H1 (cell line): ENCODE measurements at regions not wholly inside any gene's neighbourhood (a gene's known extent, or its start where the extent isn't known, plus 50 kb on each side); places are given as distances from the start of the nearest gene placed in this dataset.

Experiments used
- EZH2 ChIP-seq: fragments of 200-600 bp; sonication (generic); IDR thresholded peaks from 2 replicates; pipeline ENCODE4 v1.7.1; 2012; ENCODE audit warnings: low read depth, mild to moderate bottlenecking, moderate library complexity, low read length, inconsistent platforms; ENCODE audit not compliant: severe bottlenecking
- POLR2A ChIP-seq, 2 experiments: IDR thresholded peaks; 1 replicate in 1 of 2; 2 replicates in 1 of 2; pipeline ENCODE4 v1.6.1; 2011; ENCODE audit warnings: low read depth in 2 of 2, low read length in 2 of 2, mild to moderate bottlenecking in 2 of 2; ENCODE audit errors: control extremely low read depth in 1 of 2
- RFX5 ChIP-seq: IDR thresholded peaks from 2 replicates; pipeline ENCODE4 v1.6.1; 2011; ENCODE audit warnings: low read depth, low read length, improper control_type of control experiment, borderline replicate concordance
- SP1 ChIP-seq: IDR thresholded peaks from 2 replicates; pipeline ENCODE4 v1.6.1; 2011; ENCODE audit warnings: low read depth, low read length
- SP2 ChIP-seq: IDR thresholded peaks from 2 replicates; pipeline ENCODE4 v1.6.1; 2012; ENCODE audit warnings: mild to moderate bottlenecking, low read length, inconsistent platforms
- TCF12 ChIP-seq: IDR thresholded peaks from 2 replicates; pipeline ENCODE4 v1.6.1; 2011; ENCODE audit warnings: low read depth, mild to moderate bottlenecking, low read length
- TF ChIP-seq, protein P1 (sequence below), 3 experiments: IDR thresholded peaks; 1 replicate in 2 of 3; 2 replicates in 1 of 3; pipeline versions ENCODE4 v1.5.1 to v1.6.1; 2011; ENCODE audit warnings: low read length in 3 of 3, mild to moderate bottlenecking in 3 of 3, inconsistent platforms in 2 of 3, low read depth in 1 of 3, moderate library complexity in 1 of 3; ENCODE audit not compliant: insufficient read depth in 1 of 3; ENCODE audit errors: control extremely low read depth in 1 of 3
- TF ChIP-seq, protein P2 (sequence below): IDR thresholded peaks from 2 replicates; pipeline ENCODE4 v1.6.1; 2012; ENCODE audit warnings: inconsistent platforms
- TF ChIP-seq, protein P3 (sequence below): IDR thresholded peaks from 2 replicates; pipeline ENCODE4 v1.6.1; 2012; ENCODE audit warnings: low read length, inconsistent platforms

DNA sequence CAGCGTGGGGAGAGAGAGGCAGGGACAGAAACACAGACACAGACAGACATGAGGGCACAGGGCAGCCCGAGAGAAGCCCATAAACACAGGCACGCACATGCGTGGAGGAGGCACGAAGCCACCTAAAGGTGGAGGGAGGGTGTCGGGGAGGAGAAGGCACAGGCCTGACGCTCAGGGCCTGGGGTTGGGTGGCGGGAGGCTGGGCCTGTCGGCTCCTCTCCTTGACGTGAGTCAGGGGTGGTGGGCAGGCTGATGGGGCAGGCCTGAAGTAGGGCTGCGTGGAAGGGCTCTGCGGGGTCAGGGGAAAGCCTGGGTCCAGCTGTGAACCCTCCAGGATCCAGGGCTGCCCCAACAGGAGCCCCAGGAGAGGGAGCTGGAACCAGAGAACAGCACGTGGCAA, 74.2 kb downstream of the EPHB3 start:
- TF ChIP-seq SP2 = no peak
- TF ChIP-seq, protein P1, sequence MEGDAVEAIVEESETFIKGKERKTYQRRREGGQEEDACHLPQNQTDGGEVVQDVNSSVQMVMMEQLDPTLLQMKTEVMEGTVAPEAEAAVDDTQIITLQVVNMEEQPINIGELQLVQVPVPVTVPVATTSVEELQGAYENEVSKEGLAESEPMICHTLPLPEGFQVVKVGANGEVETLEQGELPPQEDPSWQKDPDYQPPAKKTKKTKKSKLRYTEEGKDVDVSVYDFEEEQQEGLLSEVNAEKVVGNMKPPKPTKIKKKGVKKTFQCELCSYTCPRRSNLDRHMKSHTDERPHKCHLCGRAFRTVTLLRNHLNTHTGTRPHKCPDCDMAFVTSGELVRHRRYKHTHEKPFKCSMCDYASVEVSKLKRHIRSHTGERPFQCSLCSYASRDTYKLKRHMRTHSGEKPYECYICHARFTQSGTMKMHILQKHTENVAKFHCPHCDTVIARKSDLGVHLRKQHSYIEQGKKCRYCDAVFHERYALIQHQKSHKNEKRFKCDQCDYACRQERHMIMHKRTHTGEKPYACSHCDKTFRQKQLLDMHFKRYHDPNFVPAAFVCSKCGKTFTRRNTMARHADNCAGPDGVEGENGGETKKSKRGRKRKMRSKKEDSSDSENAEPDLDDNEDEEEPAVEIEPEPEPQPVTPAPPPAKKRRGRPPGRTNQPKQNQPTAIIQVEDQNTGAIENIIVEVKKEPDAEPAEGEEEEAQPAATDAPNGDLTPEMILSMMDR (IDR thresholded peaks at IDR 0.05; ENCODE audit: control extremely low read depth in 1 of 3, insufficient read depth in 1 of 3, low read depth in 1 of 3, low read length in 3 of 3) = no peak
- no peak for TF ChIP-seq TCF12
- TF ChIP-seq, protein P2, sequence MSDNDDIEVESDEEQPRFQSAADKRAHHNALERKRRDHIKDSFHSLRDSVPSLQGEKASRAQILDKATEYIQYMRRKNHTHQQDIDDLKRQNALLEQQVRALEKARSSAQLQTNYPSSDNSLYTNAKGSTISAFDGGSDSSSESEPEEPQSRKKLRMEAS = no peak
- TF ChIP-seq, protein P3, sequence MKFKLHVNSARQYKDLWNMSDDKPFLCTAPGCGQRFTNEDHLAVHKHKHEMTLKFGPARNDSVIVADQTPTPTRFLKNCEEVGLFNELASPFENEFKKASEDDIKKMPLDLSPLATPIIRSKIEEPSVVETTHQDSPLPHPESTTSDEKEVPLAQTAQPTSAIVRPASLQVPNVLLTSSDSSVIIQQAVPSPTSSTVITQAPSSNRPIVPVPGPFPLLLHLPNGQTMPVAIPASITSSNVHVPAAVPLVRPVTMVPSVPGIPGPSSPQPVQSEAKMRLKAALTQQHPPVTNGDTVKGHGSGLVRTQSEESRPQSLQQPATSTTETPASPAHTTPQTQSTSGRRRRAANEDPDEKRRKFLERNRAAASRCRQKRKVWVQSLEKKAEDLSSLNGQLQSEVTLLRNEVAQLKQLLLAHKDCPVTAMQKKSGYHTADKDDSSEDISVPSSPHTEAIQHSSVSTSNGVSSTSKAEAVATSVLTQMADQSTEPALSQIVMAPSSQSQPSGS = no peak
- TF ChIP-seq EZH2 = no peak
- TF ChIP-seq RFX5 = no peak
- no peak for TF ChIP-seq POLR2A (IDR thresholded peaks at IDR 0.05; ENCODE audit: control extremely low read depth in 1 of 2, low read depth in 2 of 2, low read length in 2 of 2)
- TF ChIP-seq SP1 = no peak
